HFFc6 (cell line): ENCODE measurements at regions not wholly inside any gene's neighbourhood (a gene's known extent, or its start where the extent isn't known, plus 50 kb on each side); places are given as distances from the start of the nearest gene placed in this dataset.

Experiments used
- DNase-seq: peaks from one replicate; pipeline ENCODE4 v3.0.0-alpha.2; 2018
- H3K27ac Mint-ChIP-seq: 2 replicates; pipeline ENCODE4 v1.8.0; 2020; ENCODE audit warnings: mild to moderate bottlenecking, mixed read lengths
- H3K27me3 Mint-ChIP-seq: 2 replicates; pipeline ENCODE4 v1.8.0; 2021; ENCODE audit warnings: mild to moderate bottlenecking, moderate library complexity, mixed read lengths; ENCODE audit not compliant: insufficient read depth
- H3K36me3 Mint-ChIP-seq: 2 replicates; pipeline ENCODE4 v1.8.0; 2021; ENCODE audit warnings: low read depth, mixed read lengths
- H3K4me1 Mint-ChIP-seq: 2 replicates; pipeline ENCODE4 v1.8.0; 2020; ENCODE audit warnings: low read depth, mixed read lengths
- H3K4me3 Mint-ChIP-seq: 2 replicates; pipeline ENCODE4 v1.8.0; 2020; ENCODE audit warnings: mild to moderate bottlenecking, moderate library complexity, mixed read lengths
- H3K9me3 Mint-ChIP-seq: 2 replicates; pipeline ENCODE4 v1.8.0; 2020; ENCODE audit warnings: mild to moderate bottlenecking, mixed read lengths
- CTCF ChIP-seq: fragments of 200-600 bp; sonication (generic); IDR thresholded peaks from 2 replicates; pipeline ENCODE4 v1.5.0; 2021; ENCODE audit warnings: antibody characterized with exemption, mild to moderate bottlenecking

GRCh38 chr9:89822996-89823395 is 218.2 kb downstream of the GADD45G start:
- peaks cover 51% of the 10 kb centered on the region for H3K9me3 Mint-ChIP-seq
- H3K4me3 Mint-ChIP-seq: no peak overlapping the region
- DNase-seq: no peak
- no peaks in the 10 kb centered on the region for H3K4me1 Mint-ChIP-seq
- H3K27me3 Mint-ChIP-seq: no peaks in the 10 kb centered on the region
- no peak for TF ChIP-seq CTCF
- no peaks in the 10 kb centered on the region for H3K36me3 Mint-ChIP-seq
- H3K27ac Mint-ChIP-seq: no peak overlapping the region

GRCh38 chr9:89825669-89826068 is 220.9 kb downstream of the GADD45G start:
- Mint-ChIP-seq H3K27ac (no peak overlapping the region), H3K36me3 (no peaks in the 10 kb centered on the region), H3K4me1 (no peaks in the 10 kb centered on the region), H3K27me3 (no peaks in the 10 kb centered on the region), H3K4me3 (no peak overlapping the region), H3K9me3 (peaks cover 47% of the 10 kb centered on the region)
- no peak for TF ChIP-seq CTCF
- DNase-seq: no peak

- no peaks in the 10 kb centered on the region for H3K36me3 Mint-ChIP-seq
- DNase-seq: no peak
- H3K9me3 Mint-ChIP-seq: peaks cover 50% of the 10 kb centered on the region
- no peaks in the 10 kb centered on the region for H3K27me3 Mint-ChIP-seq
- H3K4me3 Mint-ChIP-seq: no peak overlapping the region
- H3K4me1 Mint-ChIP-seq: no peaks in the 10 kb centered on the region
- TF ChIP-seq CTCF: no peak
- no peak overlapping the region for H3K27ac Mint-ChIP-seq
Measured at GRCh38 chr9:89826186-89826585, 221.4 kb downstream of the GADD45G start.

GRCh38 chr9:89829346-89829745 is 224.5 kb downstream of the GADD45G start:
- no peak for TF ChIP-seq CTCF
- H3K27me3 Mint-ChIP-seq: no peaks in the 10 kb centered on the region
- no peak for DNase-seq
- H3K4me1 Mint-ChIP-seq: no peaks in the 10 kb centered on the region
- no peaks in the 10 kb centered on the region for H3K36me3 Mint-ChIP-seq
- no peak overlapping the region for H3K27ac Mint-ChIP-seq
- peaks cover 32% of the 10 kb centered on the region for H3K9me3 Mint-ChIP-seq
- no peak overlapping the region for H3K4me3 Mint-ChIP-seq

- TF ChIP-seq CTCF: no peak
- Mint-ChIP-seq H3K4me1 (no peaks in the 10 kb centered on the region), H3K27me3 (no peaks in the 10 kb centered on the region; the same call in 1 of the 2 replicates), H3K9me3 (peaks cover 37% of the 10 kb centered on the region), H3K36me3 (no peaks in the 10 kb centered on the region), H3K27ac (no peak overlapping the region), H3K4me3 (no peak overlapping the region)
- DNase-seq: no peak
Measured at GRCh38 chr9:89835666-89836065, 230.9 kb downstream of the GADD45G start.
